Right cardiac atrium (tissue), 5 donors: ENCODE measurements at regions not wholly inside any gene's neighbourhood (a gene's known extent, or its start where the extent isn't known, plus 50 kb on each side); places are given as distances from the start of the nearest gene placed in this dataset.
A peak's percentile ranks its signal among the peaks of the same experiment; 100 is the strongest.
"Not testable (repeated sequence)": the region's sequence is repeated elsewhere in the genome, so short reads cannot be mapped to it uniquely, and the experiment has no call there.

Experiments used
- ATAC-seq, 2 donors: fragments of 200-7000 bp; cut with Tn5 transposase; one replicate each; pipeline versions ENCODE4 v1.8.0 to v1.9.1; 2020; ENCODE audit warnings: moderate library complexity in 2 of 2, mild to moderate bottlenecking in 1 of 2
- DNase-seq, 3 donors: peaks; one replicate each; pipeline ENCODE4 v3.0.0-alpha.2; 2020
- H3K27ac ChIP-seq: one replicate; pipeline ENCODE4 v1.5.1; 2013; ENCODE audit warnings: mild to moderate bottlenecking, low read length, control low read depth, moderate library complexity
- H3K27me3 ChIP-seq: one replicate; pipeline ENCODE4 v1.6.1; 2013; ENCODE audit not compliant: control insufficient read depth, insufficient read depth
- H3K4me1 ChIP-seq: one replicate; pipeline ENCODE4 v1.6.1; 2013; ENCODE audit warnings: low read length; ENCODE audit not compliant: control insufficient read depth, insufficient read depth
- H3K4me3 ChIP-seq: one replicate; pipeline ENCODE4 v1.5.1; 2013; ENCODE audit warnings: low read length, control low read depth
- H3K9me3 ChIP-seq: one replicate; pipeline ENCODE4 v1.6.1; 2013; ENCODE audit warnings: low read length; ENCODE audit not compliant: control insufficient read depth
- WGBS: extraction: QIAGEN DNeasy Blood & Tissue Kit; methylation state at CpG from one replicate; pipeline ENCODE4 v1.1.7; 2013; 5-methylcytosine and 5-hydroxymethylcytosine counted together
- intact Hi-C, 4 donors: fragments of 100-400 bp; cut with DNase I; formaldehyde crosslinking; loops; one replicate each; pipeline versions ENCODE4 v1.11.0 to v1.14.0; 2022 to 2023
- donor health status: healthy with polysubstance abuse.
- donor health status: DM: no; HTN: yes; CAD: no.
- donor health status: DM: no; HTN: no; CAD: no.
- donor health status: DM: no; HTN: yes; CAD: no; lungs with severe emphysema.
- donor health status: DM: yes; HTN: yes; CAD: no.

- peak; percentile 94 to 98 for ATAC-seq
- H3K9me3 ChIP-seq = no peaks in the 10 kb centered on the region
- WGBS = 49% methylated on average over 8 of the region's 8 CpGs
- peak; percentile 79 to 90 (median 82) for DNase-seq
- H3K27ac ChIP-seq = no peak overlapping the region
- H3K4me3 ChIP-seq = no peak overlapping the region
- H3K4me1 ChIP-seq = no peaks in the 10 kb centered on the region
- intact Hi-C loops = no loop called here
- no peaks in the 10 kb centered on the region for H3K27me3 ChIP-seq
Measured at GRCh38 chrX:23503835-23504539, 163.3 kb upstream of the PRDX4 start.

- H3K4me1 ChIP-seq = no peaks in the 10 kb centered on the region
- H3K4me3 ChIP-seq = no peak overlapping the region
- intact Hi-C loops = no loop called here
- ATAC-seq = no peak
- DNase-seq = no peak
- H3K9me3 ChIP-seq = no peaks in the 10 kb centered on the region
- H3K27ac ChIP-seq = peak overlapping the region; percentile 72
- no peaks in the 10 kb centered on the region for H3K27me3 ChIP-seq
- WGBS = 71% methylated on average over 6 of the region's 6 CpGs
Measured at GRCh38 chrX:23504540-23504884, 162.8 kb upstream of the PRDX4 start.

GRCh38 chrX:23504895-23505294 lies 162.4 kb upstream of the PRDX4 start:
- Histone ChIP-seq H3K27me3 (no peaks in the 10 kb centered on the region), H3K27ac (peak overlapping the region; percentile 72), H3K4me3 (no peak overlapping the region), H3K9me3 (no peaks in the 10 kb centered on the region), H3K4me1 (no peaks in the 10 kb centered on the region)
- no peak for DNase-seq
- intact Hi-C loops = no loop called here
- 53% methylated on average over 2 of the region's 2 CpGs for WGBS
- ATAC-seq = peak; percentile 57 to 76

- intact Hi-C loops = no loop called here
- Histone ChIP-seq H3K4me3 (no peak overlapping the region), H3K4me1 (no peaks in the 10 kb centered on the region), H3K27ac (no peak overlapping the region), H3K9me3 (no peaks in the 10 kb centered on the region), H3K27me3 (no peaks in the 10 kb centered on the region)
- 66% methylated on average over 6 of the region's 6 CpGs for WGBS
- DNase-seq = no peak
- no peak for ATAC-seq
Measured at GRCh38 chrX:23505531-23506303, 161.6 kb upstream of the PRDX4 start.

GRCh38 chrX:23509256-23509655 lies 158.0 kb upstream of the PRDX4 start:
- Histone ChIP-seq H3K9me3 (no peaks in the 10 kb centered on the region), H3K27me3 (no peaks in the 10 kb centered on the region), H3K27ac (no peak overlapping the region), H3K4me1 (no peaks in the 10 kb centered on the region), H3K4me3 (no peak overlapping the region)
- ATAC-seq (no peak), DNase-seq (no peak)
- intact Hi-C loops = no loop called here
- WGBS = 75% methylated on average over 1 of the region's 1 CpG

GRCh38 chrX:23511793-23512192 lies 155.5 kb upstream of the PRDX4 start:
- intact Hi-C loops = no loop called here
- no peak overlapping the region for H3K27ac ChIP-seq
- H3K4me3 ChIP-seq = no peak overlapping the region
- 57% methylated on average over 2 of the region's 2 CpGs for WGBS
- no peaks in the 10 kb centered on the region for H3K9me3 ChIP-seq
- ATAC-seq (no peak), DNase-seq (no peak)
- no peaks in the 10 kb centered on the region for H3K4me1 ChIP-seq
- H3K27me3 ChIP-seq = no peaks in the 10 kb centered on the region

- WGBS = 41% methylated on average over 2 of the region's 2 CpGs
- DNase-seq (no peak), ATAC-seq (no peak)
Measured at GRCh38 chrX:23513121-23513520, 154.2 kb upstream of the PRDX4 start.

GRCh38 chrX:23514082-23514481 lies 153.2 kb upstream of the PRDX4 start:
- ATAC-seq (no peak), DNase-seq (no peak)
- Histone ChIP-seq H3K4me1 (no peaks in the 10 kb centered on the region), H3K27me3 (no peaks in the 10 kb centered on the region), H3K9me3 (no peaks in the 10 kb centered on the region), H3K4me3 (no peak overlapping the region), H3K27ac (no peak overlapping the region)
- 68% methylated on average over 2 of the region's 2 CpGs for WGBS
- intact Hi-C loops = no loop called here

More at GRCh38 chrX:23513121-23513520, 154.2 kb upstream of the PRDX4 start:
- Histone ChIP-seq H3K27ac (no peak overlapping the region), H3K4me3 (no peak overlapping the region), H3K4me1 (no peaks in the 10 kb centered on the region), H3K27me3 (no peaks in the 10 kb centered on the region), H3K9me3 (no peaks in the 10 kb centered on the region)
- intact Hi-C loops = no loop called here

GRCh38 chrX:23515028-23515427 lies 152.3 kb upstream of the PRDX4 start:
- H3K27me3 ChIP-seq = no peaks in the 10 kb centered on the region
- intact Hi-C loops = no loop called here
- H3K4me3 ChIP-seq = no peak overlapping the region
- WGBS = 59% methylated on average over 2 of the region's 2 CpGs
- H3K4me1 ChIP-seq = no peaks in the 10 kb centered on the region
- no peak for DNase-seq
- ATAC-seq = no peak
- H3K9me3 ChIP-seq = no peaks in the 10 kb centered on the region
- H3K27ac ChIP-seq = no peak overlapping the region

GRCh38 chrX:23523026-23523657 lies 144.2 kb upstream of the PRDX4 start:
- peak in 1 of 3 donors; percentile 55 for DNase-seq
- H3K27ac ChIP-seq, H3K27me3 ChIP-seq, H3K4me3 ChIP-seq, ATAC-seq, H3K4me1 ChIP-seq, H3K9me3 ChIP-seq, intact Hi-C loops: not testable (repeated sequence)
- whole genome bisulfite sequencing = 97% methylated on average over 36 of the region's 37 CpGs

GRCh38 chrX:23524467-23524866 lies 142.8 kb upstream of the PRDX4 start:
- WGBS = 92% methylated on average over 5 of the region's 5 CpGs
- Histone ChIP-seq H3K9me3 (no peaks in the 10 kb centered on the region), H3K4me1 (no peaks in the 10 kb centered on the region), H3K27ac (no peak overlapping the region), H3K27me3 (no peaks in the 10 kb centered on the region), H3K4me3 (no peak overlapping the region)
- DNase-seq = no peak
- intact Hi-C loops = no loop called here
- no peak for ATAC-seq
